NB4 (cell line): ENCODE measurements at regions not wholly inside any gene's neighbourhood (a gene's known extent, or its start where the extent isn't known, plus 50 kb on each side); places are given as distances from the start of the nearest gene placed in this dataset.

Experiments used
- MYC ChIP-seq: IDR thresholded peaks from 2 replicates; pipeline ENCODE4 v1.6.1; 2011; ENCODE audit warnings: low read depth, low read length
- POLR2A ChIP-seq: IDR thresholded peaks from 2 replicates; pipeline ENCODE4 v1.6.1; 2011; ENCODE audit warnings: mild to moderate bottlenecking; ENCODE audit not compliant: insufficient read length; ENCODE audit errors: extremely low read depth
- TF ChIP-seq, protein P1 (sequence below): IDR thresholded peaks from one replicate; pipeline ENCODE4 v1.5.1; 2012; ENCODE audit warnings: low read depth, low read length
- TF ChIP-seq, protein P2 (sequence below): IDR thresholded peaks from 2 replicates; pipeline ENCODE4 v1.6.1; 2011; ENCODE audit warnings: low read depth, low read length

- TF ChIP-seq, protein P1, sequence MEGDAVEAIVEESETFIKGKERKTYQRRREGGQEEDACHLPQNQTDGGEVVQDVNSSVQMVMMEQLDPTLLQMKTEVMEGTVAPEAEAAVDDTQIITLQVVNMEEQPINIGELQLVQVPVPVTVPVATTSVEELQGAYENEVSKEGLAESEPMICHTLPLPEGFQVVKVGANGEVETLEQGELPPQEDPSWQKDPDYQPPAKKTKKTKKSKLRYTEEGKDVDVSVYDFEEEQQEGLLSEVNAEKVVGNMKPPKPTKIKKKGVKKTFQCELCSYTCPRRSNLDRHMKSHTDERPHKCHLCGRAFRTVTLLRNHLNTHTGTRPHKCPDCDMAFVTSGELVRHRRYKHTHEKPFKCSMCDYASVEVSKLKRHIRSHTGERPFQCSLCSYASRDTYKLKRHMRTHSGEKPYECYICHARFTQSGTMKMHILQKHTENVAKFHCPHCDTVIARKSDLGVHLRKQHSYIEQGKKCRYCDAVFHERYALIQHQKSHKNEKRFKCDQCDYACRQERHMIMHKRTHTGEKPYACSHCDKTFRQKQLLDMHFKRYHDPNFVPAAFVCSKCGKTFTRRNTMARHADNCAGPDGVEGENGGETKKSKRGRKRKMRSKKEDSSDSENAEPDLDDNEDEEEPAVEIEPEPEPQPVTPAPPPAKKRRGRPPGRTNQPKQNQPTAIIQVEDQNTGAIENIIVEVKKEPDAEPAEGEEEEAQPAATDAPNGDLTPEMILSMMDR, result no peak
- TF ChIP-seq POLR2A (no peak), MYC (no peak)
- TF ChIP-seq, protein P2, sequence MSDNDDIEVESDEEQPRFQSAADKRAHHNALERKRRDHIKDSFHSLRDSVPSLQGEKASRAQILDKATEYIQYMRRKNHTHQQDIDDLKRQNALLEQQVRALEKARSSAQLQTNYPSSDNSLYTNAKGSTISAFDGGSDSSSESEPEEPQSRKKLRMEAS, result no peak
Measured at GRCh38 chr10:28909875-28910274, 232.6 kb downstream of the BAMBI start.
